ENCODE measurements at regions not wholly inside any gene's neighbourhood (a gene's known extent, or its start where the extent isn't known, plus 50 kb on each side); places are given as distances from the start of the nearest gene placed in this dataset.

- Histone ChIP-seq H3K4me3 (ENCODE audit: low read depth in 1 of 3, low read length in 3 of 3) (no peak overlapping the region), H3K27me3 (ENCODE audit: control insufficient read depth in 4 of 4, insufficient read depth in 4 of 4, low read length in 3 of 4) (peaks cover 0 to 2% (median 0%) of the 10 kb centered on the region in 4 donors), H3K27ac (ENCODE audit: low read depth in 1 of 2, low read length in 2 of 2) (no peak overlapping the region), H3K9me3 (ENCODE audit: control insufficient read depth in 4 of 4, low read length in 3 of 4) (no peaks in the 10 kb centered on the region), H3K9ac (ENCODE audit: low read depth in 1 of 2, low read length in 2 of 2) (no peak overlapping the region), H3K4me1 (ENCODE audit: control insufficient read depth in 4 of 4, insufficient read depth in 4 of 4, low read length in 3 of 4) (no peaks in the 10 kb centered on the region), H3K36me3 (ENCODE audit: control insufficient read depth in 4 of 4, insufficient read depth in 3 of 4, low read depth in 1 of 4, low read length in 3 of 4) (no peaks in the 10 kb centered on the region)
- TF ChIP-seq JUND (IDR thresholded peaks at IDR 0.05) (no peak), SP1 (IDR thresholded peaks at IDR 0.05) (no peak)
- TF ChIP-seq, protein P1, sequence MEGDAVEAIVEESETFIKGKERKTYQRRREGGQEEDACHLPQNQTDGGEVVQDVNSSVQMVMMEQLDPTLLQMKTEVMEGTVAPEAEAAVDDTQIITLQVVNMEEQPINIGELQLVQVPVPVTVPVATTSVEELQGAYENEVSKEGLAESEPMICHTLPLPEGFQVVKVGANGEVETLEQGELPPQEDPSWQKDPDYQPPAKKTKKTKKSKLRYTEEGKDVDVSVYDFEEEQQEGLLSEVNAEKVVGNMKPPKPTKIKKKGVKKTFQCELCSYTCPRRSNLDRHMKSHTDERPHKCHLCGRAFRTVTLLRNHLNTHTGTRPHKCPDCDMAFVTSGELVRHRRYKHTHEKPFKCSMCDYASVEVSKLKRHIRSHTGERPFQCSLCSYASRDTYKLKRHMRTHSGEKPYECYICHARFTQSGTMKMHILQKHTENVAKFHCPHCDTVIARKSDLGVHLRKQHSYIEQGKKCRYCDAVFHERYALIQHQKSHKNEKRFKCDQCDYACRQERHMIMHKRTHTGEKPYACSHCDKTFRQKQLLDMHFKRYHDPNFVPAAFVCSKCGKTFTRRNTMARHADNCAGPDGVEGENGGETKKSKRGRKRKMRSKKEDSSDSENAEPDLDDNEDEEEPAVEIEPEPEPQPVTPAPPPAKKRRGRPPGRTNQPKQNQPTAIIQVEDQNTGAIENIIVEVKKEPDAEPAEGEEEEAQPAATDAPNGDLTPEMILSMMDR (IDR thresholded peaks at IDR 0.05; ENCODE audit: low read depth, low read length, missing input control), result no peak
- WGBS, result 31% methylated on average over 1 of the region's 1 CpG
- no peak for DNase-seq (ENCODE audit: low spot score)
These were observed 241.8 kb downstream of the CPS1 start for GRCh38 chr2:210798180-210798579.

DNA sequence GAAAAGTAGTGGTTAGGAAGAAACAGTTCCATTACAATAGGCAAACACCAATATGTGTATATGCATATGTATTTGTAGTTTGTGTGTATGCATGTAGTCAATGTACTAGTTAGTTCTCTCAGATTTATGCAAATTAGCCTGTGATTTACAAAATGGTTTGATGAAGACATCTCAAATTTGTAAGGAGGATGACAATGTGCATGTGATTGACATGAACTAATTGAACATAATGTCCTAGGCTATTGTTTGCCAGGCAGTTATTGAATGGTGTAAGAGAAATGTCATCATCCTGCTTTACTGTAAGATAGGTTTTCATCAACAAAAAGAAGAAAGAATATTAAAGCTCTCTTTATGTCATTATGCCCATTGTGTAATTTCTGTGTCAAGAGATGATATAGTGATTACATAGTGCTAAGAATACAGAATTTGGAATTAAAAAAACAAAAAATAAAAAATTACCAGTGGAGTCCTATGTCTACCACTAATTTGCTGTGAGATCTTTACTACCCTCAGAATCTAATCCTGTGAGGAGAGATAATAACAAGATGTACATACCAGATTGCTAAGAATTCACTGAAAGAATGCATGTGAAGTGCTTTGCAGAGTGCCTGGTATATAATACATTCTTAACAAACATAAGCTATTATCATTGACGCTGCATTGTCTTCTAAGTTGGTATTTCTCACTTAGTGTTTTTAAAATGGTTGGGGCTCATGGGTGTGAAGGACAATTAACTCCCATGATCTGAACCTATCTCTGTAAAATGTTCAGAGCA, 258.0 kb downstream of the CPS1 start:
- no peaks in the 10 kb centered on the region for H3K4me1 ChIP-seq (ENCODE audit: control insufficient read depth in 4 of 4, insufficient read depth in 4 of 4, low read length in 3 of 4)
- TF ChIP-seq, protein P1 (IDR thresholded peaks at IDR 0.05; ENCODE audit: low read depth, low read length, missing input control), result no peak
- TF ChIP-seq, protein P2, sequence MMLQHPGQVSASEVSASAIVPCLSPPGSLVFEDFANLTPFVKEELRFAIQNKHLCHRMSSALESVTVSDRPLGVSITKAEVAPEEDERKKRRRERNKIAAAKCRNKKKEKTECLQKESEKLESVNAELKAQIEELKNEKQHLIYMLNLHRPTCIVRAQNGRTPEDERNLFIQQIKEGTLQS (IDR thresholded peaks at IDR 0.05), result no peak
- TF ChIP-seq SP1 (IDR thresholded peaks at IDR 0.05) (no peak), REST (IDR thresholded peaks at IDR 0.05) (no peak), EGR1 (IDR thresholded peaks at IDR 0.05; ENCODE audit: low read depth in 2 of 2) (no peak)
- TF ChIP-seq, protein P3, sequence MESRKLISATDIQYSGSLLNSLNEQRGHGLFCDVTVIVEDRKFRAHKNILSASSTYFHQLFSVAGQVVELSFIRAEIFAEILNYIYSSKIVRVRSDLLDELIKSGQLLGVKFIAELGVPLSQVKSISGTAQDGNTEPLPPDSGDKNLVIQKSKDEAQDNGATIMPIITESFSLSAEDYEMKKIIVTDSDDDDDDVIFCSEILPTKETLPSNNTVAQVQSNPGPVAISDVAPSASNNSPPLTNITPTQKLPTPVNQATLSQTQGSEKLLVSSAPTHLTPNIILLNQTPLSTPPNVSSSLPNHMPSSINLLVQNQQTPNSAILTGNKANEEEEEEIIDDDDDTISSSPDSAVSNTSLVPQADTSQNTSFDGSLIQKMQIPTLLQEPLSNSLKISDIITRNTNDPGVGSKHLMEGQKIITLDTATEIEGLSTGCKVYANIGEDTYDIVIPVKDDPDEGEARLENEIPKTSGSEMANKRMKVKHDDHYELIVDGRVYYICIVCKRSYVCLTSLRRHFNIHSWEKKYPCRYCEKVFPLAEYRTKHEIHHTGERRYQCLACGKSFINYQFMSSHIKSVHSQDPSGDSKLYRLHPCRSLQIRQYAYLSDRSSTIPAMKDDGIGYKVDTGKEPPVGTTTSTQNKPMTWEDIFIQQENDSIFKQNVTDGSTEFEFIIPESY (IDR thresholded peaks at IDR 0.05), result no peak
- TF ChIP-seq, protein P4, sequence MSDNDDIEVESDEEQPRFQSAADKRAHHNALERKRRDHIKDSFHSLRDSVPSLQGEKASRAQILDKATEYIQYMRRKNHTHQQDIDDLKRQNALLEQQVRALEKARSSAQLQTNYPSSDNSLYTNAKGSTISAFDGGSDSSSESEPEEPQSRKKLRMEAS (IDR thresholded peaks at IDR 0.05), result no peak
- no peak overlapping the region for H3K4me3 ChIP-seq (ENCODE audit: low read depth in 1 of 3, low read length in 3 of 3)
- H3K27ac ChIP-seq (ENCODE audit: low read depth in 1 of 2, low read length in 2 of 2), result no peak overlapping the region
- H3K36me3 ChIP-seq (ENCODE audit: control insufficient read depth in 4 of 4, insufficient read depth in 3 of 4, low read depth in 1 of 4, low read length in 3 of 4), result no peaks in the 10 kb centered on the region
- H3K9ac ChIP-seq (ENCODE audit: low read depth in 1 of 2, low read length in 2 of 2), result no peak overlapping the region
- peaks cover 0 to 2% (median 0%) of the 10 kb centered on the region in 4 donors for H3K9me3 ChIP-seq (ENCODE audit: control insufficient read depth in 4 of 4, low read length in 3 of 4)
- WGBS, result 74% methylated on average over 1 of the region's 1 CpG
- DNase-seq (ENCODE audit: low spot score), result no peak
- no peaks in the 10 kb centered on the region for H3K27me3 ChIP-seq (ENCODE audit: control insufficient read depth in 4 of 4, insufficient read depth in 4 of 4, low read length in 3 of 4)

Data from liver (tissue), 8 donors.